Mammary epithelial cell (primary cell): ENCODE measurements at regions not wholly inside any gene's neighbourhood (a gene's known extent, or its start where the extent isn't known, plus 50 kb on each side); places are given as distances from the start of the nearest gene placed in this dataset.

Experiments used
- CTCF ChIP-seq, 2 donors: IDR thresholded peaks in 1 of 2; conservative IDR thresholded peaks in 1 of 2; 2 replicates each; pipeline ENCODE4 v1.5.1; 2011 to 2012; ENCODE audit warnings: inconsistent platforms in 2 of 2, low read length in 2 of 2, mild to moderate bottlenecking in 2 of 2, control low read depth in 1 of 2, low read depth in 1 of 2; ENCODE audit not compliant: insufficient read depth in 1 of 2; ENCODE audit errors: extremely low read depth in 1 of 2
- EZH2 ChIP-seq: IDR thresholded peaks from 2 replicates; pipeline ENCODE4 v1.6.1; 2012; ENCODE audit warnings: low read length, inconsistent platforms, borderline replicate concordance

GRCh38 chr18:61731178-61731577, 161.6 kb downstream of the RNF152 start:
- no peak for TF ChIP-seq CTCF (conservative IDR thresholded peaks at IDR 0.05 in 1 of 2, IDR thresholded peaks at IDR 0.05 in 1 of 2; ENCODE audit: extremely low read depth in 1 of 2, insufficient read depth in 1 of 2, low read depth in 1 of 2, low read length in 2 of 2)
- TF ChIP-seq EZH2, result no peak
